ENCODE measurements at regions not wholly inside any gene's neighbourhood (a gene's known extent, or its start where the extent isn't known, plus 50 kb on each side); places are given as distances from the start of the nearest gene placed in this dataset.

- Mint-ChIP-seq H3K27ac (no peak overlapping the region), H3K4me1 (no peaks in the 10 kb centered on the region), H3K9me3 (no peaks in the 10 kb centered on the region), H3K27me3 (ENCODE audit: insufficient read depth) (peaks cover 28% of the 10 kb centered on the region), H3K4me3 (no peak overlapping the region), H3K36me3 (ENCODE audit: low read depth) (no peaks in the 10 kb centered on the region)
- DNase-seq = no peak
- Histone ChIP-seq H3K9ac (ENCODE audit: extremely low read depth, low read length, poor library complexity, severe bottlenecking) (no peak overlapping the region), H3K27me3 (ENCODE audit: control insufficient read depth, insufficient read depth, low read length, poor library complexity, severe bottlenecking) (peaks cover under 1% of the 10 kb centered on the region), H3K4me1 (ENCODE audit: control insufficient read depth, insufficient read depth, low read length) (no peaks in the 10 kb centered on the region), H3K9me3 (ENCODE audit: control insufficient read depth, low read length) (no peaks in the 10 kb centered on the region), H3K27ac (ENCODE audit: low read depth, low read length) (no peak overlapping the region), H3K4me3 (ENCODE audit: low read length) (no peak overlapping the region), H3K36me3 (ENCODE audit: control insufficient read depth, insufficient read depth, low read length) (no peaks in the 10 kb centered on the region)
- TF ChIP-seq, protein P1, sequence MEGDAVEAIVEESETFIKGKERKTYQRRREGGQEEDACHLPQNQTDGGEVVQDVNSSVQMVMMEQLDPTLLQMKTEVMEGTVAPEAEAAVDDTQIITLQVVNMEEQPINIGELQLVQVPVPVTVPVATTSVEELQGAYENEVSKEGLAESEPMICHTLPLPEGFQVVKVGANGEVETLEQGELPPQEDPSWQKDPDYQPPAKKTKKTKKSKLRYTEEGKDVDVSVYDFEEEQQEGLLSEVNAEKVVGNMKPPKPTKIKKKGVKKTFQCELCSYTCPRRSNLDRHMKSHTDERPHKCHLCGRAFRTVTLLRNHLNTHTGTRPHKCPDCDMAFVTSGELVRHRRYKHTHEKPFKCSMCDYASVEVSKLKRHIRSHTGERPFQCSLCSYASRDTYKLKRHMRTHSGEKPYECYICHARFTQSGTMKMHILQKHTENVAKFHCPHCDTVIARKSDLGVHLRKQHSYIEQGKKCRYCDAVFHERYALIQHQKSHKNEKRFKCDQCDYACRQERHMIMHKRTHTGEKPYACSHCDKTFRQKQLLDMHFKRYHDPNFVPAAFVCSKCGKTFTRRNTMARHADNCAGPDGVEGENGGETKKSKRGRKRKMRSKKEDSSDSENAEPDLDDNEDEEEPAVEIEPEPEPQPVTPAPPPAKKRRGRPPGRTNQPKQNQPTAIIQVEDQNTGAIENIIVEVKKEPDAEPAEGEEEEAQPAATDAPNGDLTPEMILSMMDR (conservative IDR thresholded peaks at IDR 0.05) = no peak
- 94% methylated on average over 1 of the region's 2 CpGs; no CpG with 5 or more reads in 1 of the 2 experiments for WGBS, 2 experiments (ENCODE audit: insufficient coverage in 1 of 2, insufficient read length in 1 of 2)
These were observed 447.8 kb downstream of the MED10 start for GRCh38 chr5:5930561-5930960.

DNA sequence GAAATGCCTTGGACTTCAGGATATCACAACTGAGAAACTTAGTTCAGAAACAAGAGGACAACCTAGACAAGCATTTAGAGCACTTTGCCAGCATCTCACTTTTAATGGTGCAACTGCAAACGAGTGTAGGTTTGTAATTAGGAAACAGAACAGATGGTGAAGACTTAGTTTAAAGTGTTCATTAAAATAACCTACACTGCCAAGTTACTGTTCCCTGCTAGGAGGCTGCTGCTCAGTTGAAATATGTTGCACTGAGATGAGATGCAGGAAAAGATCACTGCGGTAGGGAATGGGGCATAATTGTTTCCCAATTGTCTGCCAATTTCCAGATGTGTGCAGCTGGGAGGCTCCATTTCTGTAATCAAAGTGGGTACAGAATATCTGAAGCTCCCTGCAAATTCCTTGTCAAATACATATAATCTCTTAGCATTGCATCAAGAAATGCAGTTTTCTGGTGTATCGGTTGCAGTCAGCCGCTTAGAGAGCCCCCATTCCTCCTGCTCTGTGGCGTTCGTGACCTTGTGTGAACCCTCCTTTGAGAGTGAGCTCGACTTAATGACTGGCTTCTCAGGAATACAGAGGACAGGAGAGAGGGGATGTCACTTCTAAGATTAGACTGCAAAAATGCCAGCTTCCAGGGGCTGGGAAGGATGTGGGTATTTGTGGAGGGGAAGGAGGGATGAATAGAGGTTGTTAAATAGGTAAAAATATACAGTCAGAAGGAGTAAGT is 448.9 kb downstream of the MED10 start:
- no peaks in the 10 kb centered on the region for H3K4me1 Mint-ChIP-seq
- H3K36me3 ChIP-seq (ENCODE audit: control insufficient read depth, insufficient read depth, low read length) = no peaks in the 10 kb centered on the region
- 81 to 84% methylated on average over 7 of the region's 7 CpGs for WGBS, 2 experiments (ENCODE audit: insufficient coverage in 1 of 2, insufficient read length in 1 of 2)
- H3K9me3 ChIP-seq (ENCODE audit: control insufficient read depth, low read length) = no peaks in the 10 kb centered on the region
- no peak overlapping the region for H3K27ac Mint-ChIP-seq
- no peak for DNase-seq
- TF ChIP-seq, protein P1 (conservative IDR thresholded peaks at IDR 0.05) = no peak
- H3K4me1 ChIP-seq (ENCODE audit: control insufficient read depth, insufficient read depth, low read length) = no peaks in the 10 kb centered on the region
- H3K9me3 Mint-ChIP-seq = no peaks in the 10 kb centered on the region
- no peaks in the 10 kb centered on the region for H3K36me3 Mint-ChIP-seq (ENCODE audit: low read depth)
- peaks cover 28% of the 10 kb centered on the region for H3K27me3 Mint-ChIP-seq (ENCODE audit: insufficient read depth)
- no peak overlapping the region for H3K27ac ChIP-seq (ENCODE audit: low read depth, low read length)
- no peak overlapping the region for H3K4me3 Mint-ChIP-seq
- H3K4me3 ChIP-seq (ENCODE audit: low read length) = no peak overlapping the region
- no peak overlapping the region for H3K9ac ChIP-seq (ENCODE audit: extremely low read depth, low read length, poor library complexity, severe bottlenecking)
- peaks cover 6% of the 10 kb centered on the region for H3K27me3 ChIP-seq (ENCODE audit: control insufficient read depth, insufficient read depth, low read length, poor library complexity, severe bottlenecking)

- Mint-ChIP-seq H3K36me3 (ENCODE audit: low read depth) (no peaks in the 10 kb centered on the region), H3K4me3 (no peak overlapping the region), H3K27ac (no peak overlapping the region), H3K27me3 (ENCODE audit: insufficient read depth) (peaks cover 15% of the 10 kb centered on the region), H3K4me1 (no peaks in the 10 kb centered on the region), H3K9me3 (no peaks in the 10 kb centered on the region)
- DNase-seq = no peak
- TF ChIP-seq, protein P1 (conservative IDR thresholded peaks at IDR 0.05) = no peak
- Histone ChIP-seq H3K4me3 (ENCODE audit: low read length) (no peak overlapping the region), H3K9me3 (ENCODE audit: control insufficient read depth, low read length) (no peaks in the 10 kb centered on the region), H3K36me3 (ENCODE audit: control insufficient read depth, insufficient read depth, low read length) (no peaks in the 10 kb centered on the region), H3K27me3 (ENCODE audit: control insufficient read depth, insufficient read depth, low read length, poor library complexity, severe bottlenecking) (peaks cover 18% of the 10 kb centered on the region), H3K9ac (ENCODE audit: extremely low read depth, low read length, poor library complexity, severe bottlenecking) (no peak overlapping the region), H3K27ac (ENCODE audit: low read depth, low read length) (no peak overlapping the region), H3K4me1 (ENCODE audit: control insufficient read depth, insufficient read depth, low read length) (no peaks in the 10 kb centered on the region)
- WGBS, 2 experiments (ENCODE audit: insufficient coverage in 1 of 2, insufficient read length in 1 of 2) = 85 to 88% methylated on average over 7 of the region's 7 CpGs
These were observed 453.2 kb downstream of the MED10 start for GRCh38 chr5:5925191-5925590.
